A673 (cell line): ENCODE measurements at regions not wholly inside any gene's neighbourhood (a gene's known extent, or its start where the extent isn't known, plus 50 kb on each side); places are given as distances from the start of the nearest gene placed in this dataset.

ENCODE experiments used
- BruUV-seq: library from RNA; stranded (reverse); fragments of 400-500 nt; replicated peaks from 2 replicates; lab custom pipeline; 2021; lab: Mats Ljungman, UMichigan
- CTCF ChIA-PET: fragments of 300-600 bp; sonication (Branson Sonifier 250); formaldehyde crosslinking; loops from one replicate; lab custom pipeline; 2022; ENCODE audit warnings: antibody characterized with exemption; lab: Charles Lee
- POLR2A ChIA-PET: fragments of 300-600 bp; sonication (Branson Sonifier 250); formaldehyde crosslinking; loops from one replicate; lab custom pipeline; 2022; ENCODE audit warnings: antibody characterized with exemption; ENCODE audit not compliant: low non-redundant PET; lab: Charles Lee
- DNase-seq: peaks from one replicate; pipeline ENCODE4 v3.0.0-alpha.2; 2015; ENCODE audit warnings: low spot score
- H3K27ac ChIP-seq: fragments of 200-600 bp; sonication (generic); 2 replicates; pipeline ENCODE4 v1.5.1; 2016; ENCODE audit warnings: mixed run types, low read depth, mild to moderate bottlenecking, mixed read lengths, antibody characterized with exemption, low read length; ENCODE audit not compliant: poor library complexity, severe bottlenecking
- H3K27me3 ChIP-seq: fragments of 200-600 bp; sonication (generic); replicated peaks from 2 replicates; pipeline ENCODE4 v1.6.1; 2017; ENCODE audit warnings: mixed run types, low read depth, mild to moderate bottlenecking, mixed read lengths, antibody characterized with exemption, low read length; ENCODE audit not compliant: insufficient read depth, poor library complexity
- H3K36me3 ChIP-seq: fragments of 200-600 bp; sonication (generic); 2 replicates; pipeline ENCODE4 v1.6.1; 2016; ENCODE audit warnings: mixed run types, mild to moderate bottlenecking, mixed read lengths, antibody characterized with exemption, low read length; ENCODE audit not compliant: insufficient read depth, poor library complexity, severe bottlenecking
- H3K4me1 ChIP-seq: fragments of 200-600 bp; sonication (generic); 2 replicates; pipeline ENCODE4 v1.6.1; 2017; ENCODE audit warnings: mixed run types, mild to moderate bottlenecking, mixed read lengths, antibody characterized with exemption, low read length; ENCODE audit not compliant: insufficient read depth, poor library complexity, severe bottlenecking
- H3K4me3 ChIP-seq: fragments of 200-600 bp; sonication (generic); 2 replicates; pipeline ENCODE4 v1.5.1; 2016; ENCODE audit warnings: low read depth, mixed run types, mild to moderate bottlenecking, mixed read lengths, low read length; ENCODE audit not compliant: poor library complexity, severe bottlenecking
- H3K9me3 ChIP-seq: fragments of 200-600 bp; sonication (generic); 2 replicates; pipeline ENCODE4 v1.6.1; 2016; ENCODE audit warnings: mixed run types, low read depth, mild to moderate bottlenecking, mixed read lengths, antibody characterized with exemption, low read length; ENCODE audit not compliant: poor library complexity, severe bottlenecking
- CTCF ChIP-seq: fragments of 300-800, 200-600 bp; sonication (generic); conservative IDR thresholded peaks from 2 replicates; pipeline ENCODE4 v1.5.1; 2017; ENCODE audit warnings: low read depth, mild to moderate bottlenecking, antibody characterized with exemption, low read length, moderate library complexity, mixed read lengths
- EZH2 ChIP-seq: fragments of 200-600 bp; sonication (generic); IDR thresholded peaks from 2 replicates; pipeline ENCODE4 v1.6.1; 2017; ENCODE audit warnings: borderline replicate concordance, low read depth, mild to moderate bottlenecking, mixed read lengths, antibody characterized with exemption, low read length; ENCODE audit not compliant: poor library complexity, severe bottlenecking
- intact Hi-C: fragments of 100-400 bp; cut with micrococcal nuclease; formaldehyde crosslinking; loops from one replicate; pipeline ENCODE4 v1.10.0; 2022; ENCODE audit not compliant: unreplicated experiment

GRCh38 chr2:14358774-14359173, 273.7 kb upstream of the LRATD1 start:
- CTCF ChIA-PET = no interaction called here
- Histone ChIP-seq H3K9me3 (no peaks in the 10 kb centered on the region), H3K27me3 (peaks cover 4% of the 10 kb centered on the region), H3K27ac (no peak overlapping the region), H3K4me3 (no peak overlapping the region), H3K36me3 (no peaks in the 10 kb centered on the region), H3K4me1 (no peaks in the 10 kb centered on the region)
- DNase-seq = no peak
- intact Hi-C loops = no loop called here
- POLR2A ChIA-PET = no interaction called here
- TF ChIP-seq EZH2 (no peak), CTCF (no peak)
- no TSS peak for BruUV-seq

- H3K4me3 ChIP-seq = no peak overlapping the region
- BruUV-seq = no TSS peak
- ChIA-PET POLR2A (no interaction called here), CTCF (no interaction called here)
- no peaks in the 10 kb centered on the region for H3K36me3 ChIP-seq
- no peaks in the 10 kb centered on the region for H3K4me1 ChIP-seq
- intact Hi-C loops = no loop called here
- peaks cover 4% of the 10 kb centered on the region for H3K27me3 ChIP-seq
- H3K9me3 ChIP-seq = no peaks in the 10 kb centered on the region
- H3K27ac ChIP-seq = no peak overlapping the region
- DNase-seq = no peak
- no peak for TF ChIP-seq EZH2
- no peak for TF ChIP-seq CTCF
Observed at GRCh38 chr2:14363137-14363536, 269.4 kb upstream of the LRATD1 start.

- H3K4me3 ChIP-seq = no peak overlapping the region
- ChIA-PET POLR2A (no interaction called here), CTCF (no interaction called here)
- no peak for TF ChIP-seq EZH2
- TF ChIP-seq CTCF = no peak
- H3K27me3 ChIP-seq = peaks cover 4% of the 10 kb centered on the region
- no peaks in the 10 kb centered on the region for H3K36me3 ChIP-seq
- H3K9me3 ChIP-seq = no peaks in the 10 kb centered on the region
- no peak overlapping the region for H3K27ac ChIP-seq
- no peak for DNase-seq
- BruUV-seq = no TSS peak
- intact Hi-C loops = no loop called here
- H3K4me1 ChIP-seq = no peaks in the 10 kb centered on the region
Observed at GRCh38 chr2:14363976-14364375, 268.5 kb upstream of the LRATD1 start.

GRCh38 chr2:14364471-14364870, 268.0 kb upstream of the LRATD1 start:
- intact Hi-C loops = no loop called here
- no peak overlapping the region for H3K27ac ChIP-seq
- ChIA-PET POLR2A (no interaction called here), CTCF (no interaction called here)
- TF ChIP-seq CTCF (no peak), EZH2 (no peak)
- DNase-seq = no peak
- BruUV-seq = no TSS peak
- no peak overlapping the region for H3K4me3 ChIP-seq
- no peaks in the 10 kb centered on the region for H3K4me1 ChIP-seq
- no peaks in the 10 kb centered on the region for H3K36me3 ChIP-seq
- H3K9me3 ChIP-seq = no peaks in the 10 kb centered on the region
- peaks cover 4% of the 10 kb centered on the region for H3K27me3 ChIP-seq
